AG09309 (cell line): ENCODE measurements at regions not wholly inside any gene's neighbourhood (a gene's known extent, or its start where the extent isn't known, plus 50 kb on each side); places are given as distances from the start of the nearest gene placed in this dataset.

Experiments
- DNase-seq: peaks from one replicate; pipeline ENCODE4 v3.0.0-alpha.2; 2010; ENCODE audit warnings: low read depth
- H3K4me3 ChIP-seq: 2 replicates; pipeline ENCODE4 v1.5.1; 2011; ENCODE audit warnings: mild to moderate bottlenecking, low read depth, low read length, moderate library complexity; ENCODE audit not compliant: control insufficient read depth
- CTCF ChIP-seq: IDR thresholded peaks from 2 replicates; pipeline ENCODE4 v1.5.1; 2011; ENCODE audit warnings: mild to moderate bottlenecking, low read depth, low read length, inconsistent platforms; ENCODE audit not compliant: insufficient read depth, control insufficient read depth; ENCODE audit errors: missing control alignments

- H3K4me3 ChIP-seq, result no peak overlapping the region
- TF ChIP-seq CTCF, result no peak
- peak; percentile 92 for DNase-seq
Measured at GRCh38 chr1:55310505-55310971, 95.4 kb upstream of the USP24 start.

GRCh38 chr1:55309786-55310504, 94.8 kb upstream of the USP24 start:
- TF ChIP-seq CTCF, result no peak
- no peak overlapping the region for H3K4me3 ChIP-seq
- no peak for DNase-seq

- DNase-seq, result no peak
- no peak for TF ChIP-seq CTCF
- H3K4me3 ChIP-seq, result no peak overlapping the region
Measured at GRCh38 chr1:55309053-55309452, 93.9 kb upstream of the USP24 start.

GRCh38 chr1:55305735-55306134, 90.6 kb upstream of the USP24 start:
- no peak for TF ChIP-seq CTCF
- H3K4me3 ChIP-seq, result no peak overlapping the region
- no peak for DNase-seq

- DNase-seq, result no peak
- H3K4me3 ChIP-seq, result no peak overlapping the region
- no peak for TF ChIP-seq CTCF
Measured at GRCh38 chr1:55304229-55304740, 89.1 kb upstream of the USP24 start.

GRCh38 chr1:55302972-55303371, 87.8 kb upstream of the USP24 start:
- H3K4me3 ChIP-seq, result no peak overlapping the region
- no peak for DNase-seq
- TF ChIP-seq CTCF, result no peak

- no peak for TF ChIP-seq CTCF
- H3K4me3 ChIP-seq, result no peak overlapping the region
- DNase-seq, result no peak
Measured at GRCh38 chr1:55301912-55302311, 86.7 kb upstream of the USP24 start.
